SK-N-SH treated with all-trans-retinoic acid at 6 μM for 48 hours (cell line): ENCODE measurements at regions not wholly inside any gene's neighbourhood (a gene's known extent, or its start where the extent isn't known, plus 50 kb on each side); places are given as distances from the start of the nearest gene placed in this dataset.

ENCODE experiments used
- GLIS3 ChIP-seq: fragments of 250-450 bp; sonication (Bioruptor Pico); IDR thresholded peaks from 2 replicates; pipeline ENCODE4 v1.5.0; 2020; ENCODE audit warnings: mild to moderate bottlenecking, moderate library complexity
- OSR1 ChIP-seq: fragments of 250-450 bp; sonication (Bioruptor Pico); IDR thresholded peaks from 2 replicates; pipeline ENCODE4 v1.8.0; 2022; ENCODE audit warnings: moderate library complexity, mild to moderate bottlenecking, inconsistent platforms
- PATZ1 ChIP-seq: fragments of 250-450 bp; sonication (Bioruptor Pico); IDR thresholded peaks from 2 replicates; pipeline ENCODE4 v1.8.0; 2020; ENCODE audit warnings: mild to moderate bottlenecking, moderate library complexity, borderline replicate concordance
- PPARA ChIP-seq: fragments of 250-450 bp; sonication (Bioruptor Pico); IDR thresholded peaks from 2 replicates; pipeline ENCODE4 v1.5.0; 2020; ENCODE audit warnings: mild to moderate bottlenecking, borderline replicate concordance
- RARB ChIP-seq: fragments of 250-450 bp; sonication (Bioruptor Pico); IDR thresholded peaks from 2 replicates; pipeline ENCODE4 v1.8.0; 2021; ENCODE audit warnings: mild to moderate bottlenecking, moderate library complexity
- TCF4 ChIP-seq: fragments of 250-450 bp; sonication (Bioruptor Pico); IDR thresholded peaks from 2 replicates; pipeline ENCODE4 v1.8.0; 2021; ENCODE audit warnings: mild to moderate bottlenecking, moderate library complexity, borderline replicate concordance
- ZFP30 ChIP-seq: fragments of 450-650 bp; formaldehyde crosslinking; IDR thresholded peaks from 2 replicates; pipeline ENCODE4 v1.5.0; 2022; ENCODE audit warnings: mild to moderate bottlenecking, moderate library complexity
- ZNF565 ChIP-seq: fragments of 450-650 bp; formaldehyde crosslinking; conservative IDR thresholded peaks from 2 replicates; pipeline ENCODE4 v1.5.0; 2020; ENCODE audit warnings: low read depth, mild to moderate bottlenecking, moderate library complexity
- TF ChIP-seq, protein P1 (sequence below): fragments of 250-450 bp; sonication (Bioruptor Pico); IDR thresholded peaks from 2 replicates; pipeline ENCODE4 v1.5.1; 2021; ENCODE audit warnings: mild to moderate bottlenecking, moderate library complexity
- TF ChIP-seq, protein P2 (sequence below): fragments of 250-450 bp; sonication (Bioruptor Pico); IDR thresholded peaks from 2 replicates; pipeline ENCODE4 v1.5.0; 2020; ENCODE audit warnings: mild to moderate bottlenecking, moderate library complexity
- TF ChIP-seq, protein P3 (sequence below): fragments of 250-450 bp; sonication (Bioruptor Pico); IDR thresholded peaks from 2 replicates; pipeline ENCODE4 v1.8.0; 2021; ENCODE audit warnings: low read depth, mild to moderate bottlenecking, moderate library complexity, borderline replicate concordance

- TF ChIP-seq GLIS3, result no peak
- TF ChIP-seq OSR1 (CRISPR knock-in tag), result no peak
- TF ChIP-seq, protein P1, sequence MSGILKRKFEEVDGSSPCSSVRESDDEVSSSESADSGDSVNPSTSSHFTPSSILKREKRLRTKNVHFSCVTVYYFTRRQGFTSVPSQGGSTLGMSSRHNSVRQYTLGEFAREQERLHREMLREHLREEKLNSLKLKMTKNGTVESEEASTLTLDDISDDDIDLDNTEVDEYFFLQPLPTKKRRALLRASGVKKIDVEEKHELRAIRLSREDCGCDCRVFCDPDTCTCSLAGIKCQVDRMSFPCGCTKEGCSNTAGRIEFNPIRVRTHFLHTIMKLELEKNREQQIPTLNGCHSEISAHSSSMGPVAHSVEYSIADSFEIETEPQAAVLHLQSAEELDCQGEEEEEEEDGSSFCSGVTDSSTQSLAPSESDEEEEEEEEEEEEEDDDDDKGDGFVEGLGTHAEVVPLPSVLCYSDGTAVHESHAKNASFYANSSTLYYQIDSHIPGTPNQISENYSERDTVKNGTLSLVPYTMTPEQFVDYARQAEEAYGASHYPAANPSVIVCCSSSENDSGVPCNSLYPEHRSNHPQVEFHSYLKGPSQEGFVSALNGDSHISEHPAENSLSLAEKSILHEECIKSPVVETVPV (CRISPR knock-in tag), result no peak
- TF ChIP-seq RARB, result no peak
- TF ChIP-seq PATZ1 (CRISPR knock-in tag), result no peak
- TF ChIP-seq, protein P2, sequence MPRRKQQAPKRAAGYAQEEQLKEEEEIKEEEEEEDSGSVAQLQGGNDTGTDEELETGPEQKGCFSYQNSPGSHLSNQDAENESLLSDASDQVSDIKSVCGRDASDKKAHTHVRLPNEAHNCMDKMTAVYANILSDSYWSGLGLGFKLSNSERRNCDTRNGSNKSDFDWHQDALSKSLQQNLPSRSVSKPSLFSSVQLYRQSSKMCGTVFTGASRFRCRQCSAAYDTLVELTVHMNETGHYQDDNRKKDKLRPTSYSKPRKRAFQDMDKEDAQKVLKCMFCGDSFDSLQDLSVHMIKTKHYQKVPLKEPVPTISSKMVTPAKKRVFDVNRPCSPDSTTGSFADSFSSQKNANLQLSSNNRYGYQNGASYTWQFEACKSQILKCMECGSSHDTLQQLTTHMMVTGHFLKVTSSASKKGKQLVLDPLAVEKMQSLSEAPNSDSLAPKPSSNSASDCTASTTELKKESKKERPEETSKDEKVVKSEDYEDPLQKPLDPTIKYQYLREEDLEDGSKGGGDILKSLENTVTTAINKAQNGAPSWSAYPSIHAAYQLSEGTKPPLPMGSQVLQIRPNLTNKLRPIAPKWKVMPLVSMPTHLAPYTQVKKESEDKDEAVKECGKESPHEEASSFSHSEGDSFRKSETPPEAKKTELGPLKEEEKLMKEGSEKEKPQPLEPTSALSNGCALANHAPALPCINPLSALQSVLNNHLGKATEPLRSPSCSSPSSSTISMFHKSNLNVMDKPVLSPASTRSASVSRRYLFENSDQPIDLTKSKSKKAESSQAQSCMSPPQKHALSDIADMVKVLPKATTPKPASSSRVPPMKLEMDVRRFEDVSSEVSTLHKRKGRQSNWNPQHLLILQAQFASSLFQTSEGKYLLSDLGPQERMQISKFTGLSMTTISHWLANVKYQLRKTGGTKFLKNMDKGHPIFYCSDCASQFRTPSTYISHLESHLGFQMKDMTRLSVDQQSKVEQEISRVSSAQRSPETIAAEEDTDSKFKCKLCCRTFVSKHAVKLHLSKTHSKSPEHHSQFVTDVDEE (CRISPR knock-in tag), result no peak
- TF ChIP-seq, protein P3, sequence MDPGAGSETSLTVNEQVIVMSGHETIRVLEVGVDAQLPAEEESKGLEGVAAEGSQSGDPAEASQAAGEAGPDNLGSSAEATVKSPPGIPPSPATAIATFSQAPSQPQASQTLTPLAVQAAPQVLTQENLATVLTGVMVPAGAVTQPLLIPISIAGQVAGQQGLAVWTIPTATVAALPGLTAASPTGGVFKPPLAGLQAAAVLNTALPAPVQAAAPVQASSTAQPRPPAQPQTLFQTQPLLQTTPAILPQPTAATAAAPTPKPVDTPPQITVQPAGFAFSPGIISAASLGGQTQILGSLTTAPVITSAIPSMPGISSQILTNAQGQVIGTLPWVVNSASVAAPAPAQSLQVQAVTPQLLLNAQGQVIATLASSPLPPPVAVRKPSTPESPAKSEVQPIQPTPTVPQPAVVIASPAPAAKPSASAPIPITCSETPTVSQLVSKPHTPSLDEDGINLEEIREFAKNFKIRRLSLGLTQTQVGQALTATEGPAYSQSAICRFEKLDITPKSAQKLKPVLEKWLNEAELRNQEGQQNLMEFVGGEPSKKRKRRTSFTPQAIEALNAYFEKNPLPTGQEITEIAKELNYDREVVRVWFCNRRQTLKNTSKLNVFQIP (CRISPR knock-in tag), result no peak
- no peak for TF ChIP-seq ZNF565 (CRISPR knock-in tag)
- no peak for TF ChIP-seq PPARA (CRISPR knock-in tag)
- no peak for TF ChIP-seq ZFP30 (CRISPR knock-in tag)
- TF ChIP-seq TCF4 (CRISPR knock-in tag), result no peak
Measured at GRCh38 chr17:79539944-79540705, 70.7 kb downstream of the RBFOX3 start.
